Natural killer cell (primary cell): ENCODE measurements at regions not wholly inside any gene's neighbourhood (a gene's known extent, or its start where the extent isn't known, plus 50 kb on each side); places are given as distances from the start of the nearest gene placed in this dataset.

Experiments used
- ATAC-seq, 3 donors: fragments of 150-1000 bp in 2 of 3; fragments of 200-7000 bp in 1 of 3; cut with Tn5 transposase; 1 replicate in 1 of 3; 2 replicates in 2 of 3; pipeline ENCODE4 v1.10.0; 2021; ENCODE audit warnings: mild to moderate bottlenecking in 2 of 3, moderate library complexity in 2 of 3
- DNase-seq, 2 donors: peaks; one replicate each; pipeline versions ENCODE4 v3.0.0 to v3.0.0-alpha.2; 2013 to 2021; ENCODE audit warnings: mixed read lengths in 1 of 2
- H3K27ac ChIP-seq: one replicate; pipeline ENCODE4 v1.5.1; 2013; ENCODE audit warnings: mild to moderate bottlenecking, low read length
- H3K27me3 ChIP-seq: one replicate; pipeline ENCODE4 v1.6.1; 2013; ENCODE audit warnings: low read length; ENCODE audit not compliant: control insufficient read depth, insufficient read depth
- H3K36me3 ChIP-seq: one replicate; pipeline ENCODE4 v1.6.1; 2013; ENCODE audit warnings: low read length; ENCODE audit not compliant: control insufficient read depth, insufficient read depth
- H3K4me1 ChIP-seq: one replicate; pipeline ENCODE4 v1.6.1; 2013; ENCODE audit warnings: low read length; ENCODE audit not compliant: control insufficient read depth, insufficient read depth
- H3K4me3 ChIP-seq: one replicate; pipeline ENCODE4 v1.5.1; 2013; ENCODE audit warnings: low read length
- H3K9me3 ChIP-seq: one replicate; pipeline ENCODE4 v1.6.1; 2013; ENCODE audit warnings: low read length; ENCODE audit not compliant: control insufficient read depth, insufficient read depth
- H3K27ac Mint-ChIP-seq, 2 donors: one replicate each; pipeline ENCODE4 v1.8.0; 2022; ENCODE audit warnings: mild to moderate bottlenecking in 2 of 2, mixed read lengths in 2 of 2, moderate library complexity in 1 of 2
- H3K27me3 Mint-ChIP-seq, 2 donors: one replicate each; pipeline ENCODE4 v1.8.0; 2022; ENCODE audit warnings: low read depth in 2 of 2, mixed read lengths in 2 of 2
- H3K36me3 Mint-ChIP-seq: one replicate; pipeline ENCODE4 v1.8.0; 2022; ENCODE audit warnings: mixed read lengths
- H3K4me1 Mint-ChIP-seq, 2 donors: one replicate each; pipeline ENCODE4 v1.8.0; 2022; ENCODE audit warnings: mixed read lengths in 2 of 2
- H3K4me3 Mint-ChIP-seq: one replicate; pipeline ENCODE4 v1.8.0; 2022; ENCODE audit warnings: mild to moderate bottlenecking, moderate library complexity, mixed read lengths
- H3K9me3 Mint-ChIP-seq, 2 donors: one replicate each; pipeline ENCODE4 v1.8.0; 2022; ENCODE audit warnings: mixed read lengths in 2 of 2
- CTCF ChIP-seq: fragments of 200-600 bp; IDR thresholded peaks from one replicate; pipeline ENCODE4 v1.8.0; 2022; ENCODE audit warnings: antibody characterized with exemption
- WGBS: methylation state at CpG from one replicate; pipeline ENCODE4 v1.1.7; 2013; ENCODE audit warnings: missing lambda C conversion rate; ENCODE audit not compliant: insufficient coverage; 5-methylcytosine and 5-hydroxymethylcytosine counted together
- intact Hi-C: fragments of 100-400 bp; cut with micrococcal nuclease; formaldehyde crosslinking; loops from one replicate; pipeline ENCODE4 v1.14.2; 2022

GRCh38 chr6:113629256-113629655, 227.9 kb upstream of the MARCKS start:
- no peak overlapping the region for H3K4me3 Mint-ChIP-seq
- peaks cover 5% of the 10 kb centered on the region for H3K4me1 ChIP-seq

GRCh38 chr6:113629975-113630737, 227.0 kb upstream of the MARCKS start:
- Histone ChIP-seq H3K4me3 (no peak overlapping the region), H3K9me3 (no peaks in the 10 kb centered on the region), H3K27me3 (no peaks in the 10 kb centered on the region), H3K4me1 (peaks cover 6% of the 10 kb centered on the region), H3K36me3 (no peaks in the 10 kb centered on the region), H3K27ac (peak overlapping the region; percentile 76)
- peaks cover 0 to 2% of the 10 kb centered on the region in 2 donors for H3K27me3 Mint-ChIP-seq
- ATAC-seq, result no peak
- H3K4me3 Mint-ChIP-seq, result no peak overlapping the region
- H3K27ac Mint-ChIP-seq, result peak overlapping the region in 1 of 2 donors; percentile 73
- DNase-seq, result peak in 1 of 2 donors; percentile 13
- H3K9me3 Mint-ChIP-seq, result peaks cover 0 to 7% of the 10 kb centered on the region in 2 donors
- H3K36me3 Mint-ChIP-seq, result no peaks in the 10 kb centered on the region
- intact Hi-C loops, result no loop called here
- WGBS, result no CpG with 5 or more reads among the region's 1 CpG
- TF ChIP-seq CTCF, result no peak
- peaks cover 0 to 5% of the 10 kb centered on the region in 2 donors for H3K4me1 Mint-ChIP-seq

More at GRCh38 chr6:113629256-113629655, 227.9 kb upstream of the MARCKS start:
- H3K4me3 ChIP-seq, result no peak overlapping the region
- H3K27ac Mint-ChIP-seq, result no peak overlapping the region
- no peak overlapping the region for H3K27ac ChIP-seq
- H3K27me3 ChIP-seq, result no peaks in the 10 kb centered on the region
- H3K9me3 ChIP-seq, result no peaks in the 10 kb centered on the region
- H3K27me3 Mint-ChIP-seq, result peaks cover 0 to 2% of the 10 kb centered on the region in 2 donors
- peaks cover 0 to 5% of the 10 kb centered on the region in 2 donors for H3K9me3 Mint-ChIP-seq
- no peaks in the 10 kb centered on the region for H3K36me3 ChIP-seq
- H3K4me1 Mint-ChIP-seq, result peaks cover 0 to 5% of the 10 kb centered on the region in 2 donors
- ATAC-seq (no peak), DNase-seq (no peak)
- intact Hi-C loops, result no loop called here
- H3K36me3 Mint-ChIP-seq, result no peaks in the 10 kb centered on the region
- no peak for TF ChIP-seq CTCF

DNA sequence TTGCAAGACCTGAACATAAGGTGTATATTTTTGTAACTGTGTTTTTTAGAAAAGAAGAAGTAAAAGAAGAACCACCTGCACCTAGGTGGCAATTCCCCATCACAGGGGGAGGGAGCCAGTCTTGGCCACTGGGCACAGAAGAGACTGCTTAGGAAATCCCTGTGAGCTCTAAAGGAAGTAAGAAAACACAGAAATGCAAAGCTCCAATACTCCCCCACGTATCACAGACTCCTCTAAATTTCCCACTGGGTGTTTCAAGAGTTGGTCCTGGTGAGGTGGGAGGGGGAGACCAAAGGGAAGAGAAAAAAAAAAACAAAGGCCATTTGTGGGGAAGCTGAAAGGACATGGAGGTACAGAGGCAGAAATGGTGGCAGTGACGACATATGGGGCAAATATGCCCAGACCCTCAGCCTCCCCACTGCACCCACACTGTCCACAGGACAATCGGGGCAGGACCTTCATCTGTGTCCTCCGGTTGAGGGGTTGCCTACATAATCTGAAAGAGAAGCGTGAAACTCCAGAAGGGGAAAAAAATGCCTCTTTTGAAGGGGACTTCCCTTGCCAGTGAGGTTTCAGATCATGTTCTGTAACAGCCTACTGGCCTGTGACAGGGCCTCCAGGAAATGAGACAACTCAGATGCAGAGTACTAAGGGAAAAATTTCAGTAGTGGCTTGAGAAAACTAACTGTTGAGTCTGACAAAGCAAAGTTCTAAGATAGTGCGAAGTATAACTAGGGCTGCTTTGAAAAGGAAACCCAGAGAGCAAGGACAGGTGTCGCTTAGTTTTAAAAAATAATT, 226.2 kb upstream of the MARCKS start:
- Histone ChIP-seq H3K4me1 (peaks cover 8% of the 10 kb centered on the region), H3K36me3 (no peaks in the 10 kb centered on the region), H3K27ac (peak overlapping the region; percentile 76), H3K4me3 (no peak overlapping the region), H3K9me3 (no peaks in the 10 kb centered on the region), H3K27me3 (no peaks in the 10 kb centered on the region)
- peaks cover 0 to 2% of the 10 kb centered on the region in 2 donors for H3K27me3 Mint-ChIP-seq
- peak overlapping the region in 1 of 2 donors; percentile 73 for H3K27ac Mint-ChIP-seq
- ATAC-seq, result peak; percentile 46 to 69 (median 48)
- H3K4me3 Mint-ChIP-seq, result no peak overlapping the region
- intact Hi-C loops, result no loop called here
- no peak for TF ChIP-seq CTCF
- peak in 1 of 2 donors; percentile 50 for DNase-seq
- peaks cover 0 to 5% of the 10 kb centered on the region in 2 donors for H3K4me1 Mint-ChIP-seq
- WGBS, result 14% methylated on average over 6 of the region's 7 CpGs
- no peaks in the 10 kb centered on the region for H3K36me3 Mint-ChIP-seq
- peaks cover 0 to 7% of the 10 kb centered on the region in 2 donors for H3K9me3 Mint-ChIP-seq
